Activated naive CD8-positive, alpha-beta T cell treated with anti-CD3 and anti-CD28 coated beads, Interleukin-2, amount 50 U/mL, for 24 hours (primary cell): ENCODE measurements at regions not wholly inside any gene's neighbourhood (a gene's known extent, or its start where the extent isn't known, plus 50 kb on each side); places are given as distances from the start of the nearest gene placed in this dataset.
"Not testable (repeated sequence)": the region's sequence is repeated elsewhere in the genome, so short reads cannot be mapped to it uniquely, and the experiment has no call there.

Experiments
- ATAC-seq: fragments of 150-1000 bp; cut with Tn5 transposase; one replicate; pipeline ENCODE4 v1.10.0; 2021
- DNase-seq: peaks from one replicate; pipeline ENCODE4 v3.0.0; 2021
- H3K27ac Mint-ChIP-seq: one replicate; pipeline ENCODE4 v1.8.0; 2021; ENCODE audit warnings: mild to moderate bottlenecking, mixed read lengths
- H3K27me3 Mint-ChIP-seq: one replicate; pipeline ENCODE4 v1.8.0; 2021; ENCODE audit warnings: mixed read lengths
- H3K36me3 Mint-ChIP-seq: one replicate; pipeline ENCODE4 v1.8.0; 2021; ENCODE audit warnings: low read depth, mixed read lengths
- H3K4me1 Mint-ChIP-seq: one replicate; pipeline ENCODE4 v1.8.0; 2021; ENCODE audit warnings: mixed read lengths
- H3K4me3 Mint-ChIP-seq: one replicate; pipeline ENCODE4 v1.8.0; 2021; ENCODE audit warnings: mild to moderate bottlenecking, moderate library complexity, mixed read lengths
- H3K9me3 Mint-ChIP-seq: one replicate; pipeline ENCODE4 v1.8.0; 2021; ENCODE audit warnings: mixed read lengths

DNA sequence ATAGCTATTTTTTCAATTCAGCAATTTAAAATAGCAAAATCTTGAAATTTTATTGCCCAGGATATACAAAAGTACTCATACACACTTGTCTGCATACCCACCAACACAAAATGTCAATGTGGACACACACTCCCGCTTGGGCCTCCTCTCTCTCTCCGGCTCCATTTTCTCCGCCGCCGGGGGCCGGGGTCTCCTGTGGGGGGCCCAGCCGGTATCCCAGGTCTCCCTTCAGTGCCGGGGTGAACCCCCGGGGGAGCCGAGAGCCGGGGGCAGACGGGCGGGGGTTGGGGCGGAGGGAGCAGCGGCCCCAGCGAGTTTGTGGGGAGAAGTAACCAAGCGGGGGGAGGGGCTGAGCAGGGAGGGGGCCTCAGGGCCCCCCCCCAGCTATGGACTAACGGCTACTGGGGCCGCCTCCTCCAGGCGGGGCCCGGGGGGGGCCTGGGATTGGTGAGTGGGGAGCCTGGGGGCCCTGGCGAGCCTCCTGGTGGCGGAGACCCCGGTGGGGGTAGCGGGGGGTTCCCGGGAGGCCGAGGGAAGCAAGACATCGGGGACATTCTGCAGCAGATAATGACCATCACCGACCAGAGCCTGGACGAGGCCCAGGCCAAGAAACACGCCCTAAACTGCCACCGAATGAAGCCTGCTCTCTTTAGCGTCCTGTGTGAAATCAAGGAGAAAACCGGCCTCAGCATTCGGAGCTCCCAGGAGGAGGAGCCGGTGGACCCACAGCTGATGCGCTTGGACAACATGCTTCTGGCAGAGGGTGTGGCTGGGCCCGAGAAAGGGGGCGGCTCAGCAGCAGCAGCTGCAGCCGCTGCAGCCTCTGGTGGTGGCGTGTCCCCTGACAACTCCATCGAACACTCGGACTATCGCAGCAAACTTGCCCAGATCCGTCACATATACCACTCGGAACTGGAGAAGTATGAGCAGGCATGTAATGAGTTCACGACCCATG is 56.6 kb downstream of the CHST2 start:
- H3K4me3 Mint-ChIP-seq, DNase-seq, ATAC-seq, H3K27me3 Mint-ChIP-seq: not testable (repeated sequence)
- Mint-ChIP-seq H3K27ac (peak overlapping the region; percentile 5), H3K4me1 (peaks cover 52% of the 10 kb centered on the region), H3K9me3 (peaks cover 31% of the 10 kb centered on the region), H3K36me3 (peaks cover 21% of the 10 kb centered on the region)

DNA sequence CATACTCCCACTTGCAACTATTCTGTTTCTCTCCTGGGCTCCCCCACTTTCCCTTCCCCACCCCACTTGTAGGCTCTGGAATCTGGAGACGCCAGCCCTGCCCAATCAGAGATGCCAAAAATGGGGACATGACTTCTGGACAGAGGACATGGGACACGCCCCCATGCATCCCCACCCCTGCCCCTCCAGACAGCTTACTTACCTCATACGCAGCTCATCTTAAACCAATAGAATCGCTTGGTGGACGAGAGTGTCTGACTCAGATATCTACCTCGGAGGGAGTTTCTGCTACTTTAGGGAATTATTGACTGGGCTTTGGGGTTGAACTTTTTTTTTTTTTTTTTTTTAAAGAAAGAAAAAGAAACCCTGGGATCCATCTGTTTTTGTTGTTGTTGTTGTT is 58.4 kb downstream of the CHST2 start:
- Mint-ChIP-seq H3K4me1 (peaks cover 46% of the 10 kb centered on the region), H3K9me3 (peaks cover 26% of the 10 kb centered on the region)

DNA sequence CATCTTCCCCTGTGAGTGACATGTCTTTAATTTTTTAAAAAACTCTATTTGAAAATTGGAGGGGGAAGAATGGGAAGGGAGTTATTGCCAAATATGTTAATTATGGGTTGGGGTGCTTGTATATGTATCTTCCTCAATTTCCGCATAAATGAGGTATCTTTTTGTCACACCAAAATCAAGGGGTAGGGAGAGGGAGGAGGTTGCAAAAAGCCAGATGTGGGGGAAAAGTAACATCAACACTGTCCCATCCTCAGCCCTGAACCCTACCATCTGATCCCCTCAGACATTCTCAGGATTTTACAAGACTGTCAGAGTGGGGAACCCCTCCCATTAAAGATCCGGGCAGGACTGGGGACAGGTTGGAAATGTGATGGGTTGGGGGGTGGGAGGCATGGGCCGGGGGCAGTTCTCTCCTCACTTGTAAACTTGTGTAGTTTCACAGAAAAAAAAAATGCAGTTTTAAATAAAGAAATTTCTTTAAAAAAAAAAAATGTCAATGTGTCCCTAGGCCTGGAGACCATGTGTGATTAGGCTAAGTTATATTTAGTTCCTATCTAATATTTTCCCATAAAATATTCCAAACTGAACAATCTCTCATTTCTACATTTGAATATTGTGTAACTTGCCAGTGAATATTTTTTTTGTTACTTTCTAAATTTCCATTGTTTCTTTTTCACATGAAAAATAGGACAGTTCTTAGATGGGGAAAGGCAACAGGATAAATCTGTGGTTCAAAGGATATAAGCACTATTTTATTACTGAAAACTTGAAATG is 59.4 kb downstream of the CHST2 start:
- H3K36me3 Mint-ChIP-seq, DNase-seq, ATAC-seq, H3K27ac Mint-ChIP-seq, H3K27me3 Mint-ChIP-seq, H3K4me3 Mint-ChIP-seq: not testable (repeated sequence)
- peaks cover 18% of the 10 kb centered on the region for H3K9me3 Mint-ChIP-seq
- H3K4me1 Mint-ChIP-seq: peaks cover 49% of the 10 kb centered on the region

More for the DNA sequence above, 58.4 kb downstream of the CHST2 start:
- H3K4me3 Mint-ChIP-seq, H3K27me3 Mint-ChIP-seq, DNase-seq: not testable (repeated sequence)
- ATAC-seq: peak; percentile 80
- peaks cover 15% of the 10 kb centered on the region for H3K36me3 Mint-ChIP-seq
- peak overlapping the region; percentile 52 for H3K27ac Mint-ChIP-seq

DNA sequence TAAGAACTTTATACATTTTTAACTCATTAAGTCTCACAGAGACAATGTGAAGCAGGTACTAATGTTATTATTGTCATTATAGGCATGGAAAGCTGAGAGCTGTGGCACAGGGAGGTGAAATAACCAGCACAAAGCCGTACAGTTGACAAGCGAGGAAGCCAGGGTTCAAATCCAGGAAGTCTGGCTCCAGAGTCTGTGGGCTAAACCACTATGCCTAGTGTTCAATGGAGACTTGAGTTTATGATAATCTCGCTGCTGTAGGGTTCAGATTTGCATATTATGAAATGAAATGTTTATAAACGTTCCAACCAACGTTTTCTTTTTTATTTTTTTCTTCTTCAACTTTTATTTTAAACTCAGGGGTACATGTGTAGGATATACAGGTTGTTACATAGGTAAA is 60.0 kb downstream of the CHST2 start:
- peaks cover 49% of the 10 kb centered on the region for H3K4me1 Mint-ChIP-seq
- no peak overlapping the region for H3K27ac Mint-ChIP-seq
- peaks cover 6% of the 10 kb centered on the region for H3K36me3 Mint-ChIP-seq
- DNase-seq: no peak
- no peaks in the 10 kb centered on the region for H3K27me3 Mint-ChIP-seq
- no peak for ATAC-seq
- peaks cover 12% of the 10 kb centered on the region for H3K9me3 Mint-ChIP-seq
- no peak overlapping the region for H3K4me3 Mint-ChIP-seq

DNA sequence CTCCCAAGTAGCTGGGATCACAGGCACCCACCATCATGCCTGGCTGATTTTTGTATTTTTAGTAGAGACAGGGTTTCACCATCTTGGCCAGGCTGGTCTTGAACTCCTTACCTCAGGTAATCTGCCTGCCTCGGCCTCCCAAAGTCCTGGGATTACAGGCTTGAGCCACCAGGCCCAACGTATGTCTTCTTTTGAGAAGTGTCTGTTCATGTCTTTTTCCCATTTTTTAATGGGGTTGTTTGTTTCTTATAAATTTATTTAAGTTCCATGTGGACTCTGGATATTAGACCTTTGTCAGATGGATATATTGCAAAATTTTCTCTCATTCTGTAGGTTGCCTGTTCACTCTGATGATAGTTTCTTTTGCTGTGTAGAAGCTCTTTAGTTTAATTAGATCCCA is 61.3 kb downstream of the CHST2 start:
- H3K27ac Mint-ChIP-seq, H3K4me3 Mint-ChIP-seq, ATAC-seq, H3K27me3 Mint-ChIP-seq, H3K36me3 Mint-ChIP-seq, DNase-seq: not testable (repeated sequence)
- Mint-ChIP-seq H3K4me1 (peaks cover 43% of the 10 kb centered on the region), H3K9me3 (peaks cover 12% of the 10 kb centered on the region)

DNA sequence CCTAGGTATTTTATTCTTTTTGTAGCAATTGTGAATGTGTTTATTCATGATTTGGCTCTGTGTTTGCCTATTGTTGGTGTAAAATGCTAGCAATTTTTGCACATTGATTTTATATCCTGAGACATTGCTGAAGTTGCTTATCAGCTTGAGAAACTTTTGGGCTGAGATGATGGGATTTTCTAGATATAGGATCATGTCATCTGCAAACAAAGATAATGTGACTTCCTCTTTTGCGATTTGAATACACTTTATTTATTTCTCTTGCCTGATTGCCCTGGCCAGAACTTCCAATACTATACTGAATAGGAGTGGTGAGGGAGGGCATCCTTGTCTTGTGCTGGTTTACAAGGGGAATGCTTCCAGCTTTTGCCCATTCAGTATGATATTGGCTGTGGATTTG is 62.4 kb downstream of the CHST2 start:
- not testable (repeated sequence) for H3K36me3 Mint-ChIP-seq, ATAC-seq, H3K27ac Mint-ChIP-seq, H3K27me3 Mint-ChIP-seq, H3K4me3 Mint-ChIP-seq, DNase-seq
- Mint-ChIP-seq H3K9me3 (peaks cover 12% of the 10 kb centered on the region), H3K4me1 (peaks cover 43% of the 10 kb centered on the region)

DNA sequence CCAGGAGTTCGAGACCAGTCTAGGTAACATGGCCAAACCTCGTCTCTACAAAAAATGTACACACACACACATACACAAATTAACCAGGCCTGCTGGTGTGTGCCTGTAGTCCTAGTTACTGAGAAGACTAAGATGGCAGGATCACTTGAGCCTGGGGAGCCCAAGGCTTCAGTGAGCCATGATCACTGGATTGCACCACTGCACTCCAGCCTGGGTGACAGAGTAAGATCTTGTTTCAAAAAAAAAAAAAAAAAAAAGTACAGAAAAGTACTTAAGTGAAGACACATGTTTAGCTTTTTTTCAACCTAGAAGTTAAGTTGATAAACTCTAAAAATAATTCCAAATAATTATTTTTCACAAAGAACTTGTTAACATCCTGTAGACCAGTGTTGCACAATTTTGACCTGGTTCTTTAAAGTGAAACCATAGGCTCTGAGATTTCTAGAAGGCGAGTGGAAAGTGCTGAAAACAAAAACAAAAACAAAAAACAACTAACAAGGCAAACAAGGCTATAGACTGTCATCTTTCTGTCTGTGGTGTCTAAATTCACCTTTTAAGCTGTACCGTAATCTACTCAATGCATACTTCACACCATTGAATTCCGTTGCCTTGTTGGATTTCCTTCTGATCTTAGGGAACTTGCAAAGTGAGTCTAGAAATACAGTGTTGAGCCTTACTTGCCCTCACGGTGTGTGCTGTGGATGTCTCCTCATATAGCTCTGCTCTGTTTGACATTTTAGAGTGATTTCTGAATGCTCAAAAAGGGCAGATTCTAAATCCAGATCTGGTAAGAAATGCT is 63.5 kb downstream of the CHST2 start:
- DNase-seq (no peak), ATAC-seq (no peak)
- peaks cover 12% of the 10 kb centered on the region for H3K9me3 Mint-ChIP-seq
- no peaks in the 10 kb centered on the region for H3K27me3 Mint-ChIP-seq
- H3K4me3 Mint-ChIP-seq: no peak overlapping the region
- peak overlapping the region; percentile 9 for H3K27ac Mint-ChIP-seq
- H3K36me3 Mint-ChIP-seq: peaks cover 6% of the 10 kb centered on the region
- H3K4me1 Mint-ChIP-seq: peaks cover 40% of the 10 kb centered on the region

DNA sequence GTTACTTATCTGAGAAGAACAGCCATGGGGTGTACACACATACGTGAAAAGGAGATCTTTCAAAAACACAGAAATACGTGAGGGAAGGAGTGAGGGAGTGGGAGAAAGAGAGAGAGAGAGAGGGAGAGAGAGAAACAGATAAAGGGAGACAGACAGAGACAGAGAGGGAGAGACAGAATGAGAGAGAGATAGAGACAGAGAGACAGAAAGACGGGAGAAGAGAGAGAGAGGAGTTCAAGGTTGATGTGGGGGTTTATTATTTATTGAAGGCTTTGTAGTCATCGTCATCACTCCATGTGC is 64.0 kb downstream of the CHST2 start:
- DNase-seq: no peak
- Mint-ChIP-seq H3K36me3 (peaks cover 6% of the 10 kb centered on the region), H3K27me3 (no peaks in the 10 kb centered on the region), H3K27ac (peak overlapping the region; percentile 9), H3K9me3 (peaks cover 12% of the 10 kb centered on the region), H3K4me1 (peaks cover 38% of the 10 kb centered on the region), H3K4me3 (no peak overlapping the region)
- ATAC-seq: no peak

DNA sequence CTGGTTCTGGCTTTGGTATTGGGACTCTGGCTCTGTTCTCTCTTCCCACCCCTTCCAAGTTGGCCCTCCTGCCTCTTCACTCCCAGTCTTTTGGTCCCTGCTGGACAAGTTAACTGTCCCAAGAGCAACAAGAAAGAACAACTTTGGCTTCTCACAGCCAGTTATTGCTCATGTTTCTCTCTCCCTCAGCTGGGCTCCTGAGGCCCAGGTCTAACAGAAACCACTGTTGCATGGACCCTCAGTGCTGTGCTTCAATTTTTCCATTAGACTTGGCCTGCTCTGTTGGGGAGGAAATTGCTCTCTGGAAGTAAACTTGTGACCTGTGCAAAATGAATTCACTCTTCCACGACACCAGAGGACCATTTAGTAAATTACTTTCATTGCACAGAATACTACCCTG is 64.5 kb downstream of the CHST2 start:
- peaks cover 12% of the 10 kb centered on the region for H3K9me3 Mint-ChIP-seq
- ATAC-seq (peak; percentile 69), DNase-seq (no peak)
- peaks cover 38% of the 10 kb centered on the region for H3K4me1 Mint-ChIP-seq
- H3K27me3 Mint-ChIP-seq: no peaks in the 10 kb centered on the region
- peaks cover 6% of the 10 kb centered on the region for H3K36me3 Mint-ChIP-seq
- H3K27ac Mint-ChIP-seq: peak overlapping the region; percentile 56
- no peak overlapping the region for H3K4me3 Mint-ChIP-seq

DNA sequence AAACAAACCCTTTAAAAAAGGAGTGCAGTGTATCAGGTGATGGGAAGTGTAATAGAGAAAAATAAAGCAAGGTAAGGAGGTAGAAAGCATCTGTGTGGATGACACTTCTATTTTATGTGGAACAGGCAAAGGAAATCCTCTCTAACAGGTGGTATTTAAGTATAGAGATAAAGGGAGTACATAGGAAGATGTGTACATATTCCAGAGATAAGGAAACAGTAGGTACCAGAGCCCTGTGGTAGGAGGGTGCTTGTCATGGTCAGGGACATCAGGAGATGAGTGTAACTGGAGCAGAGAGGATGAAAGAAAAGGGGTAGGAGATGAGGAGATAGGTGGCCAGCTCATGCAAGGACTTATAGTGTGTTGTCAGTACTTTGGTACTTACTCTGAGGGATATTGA is 65.8 kb downstream of the CHST2 start:
- H3K4me3 Mint-ChIP-seq: no peak overlapping the region
- ATAC-seq: no peak
- H3K36me3 Mint-ChIP-seq: peaks cover 5% of the 10 kb centered on the region
- H3K4me1 Mint-ChIP-seq: peaks cover 34% of the 10 kb centered on the region
- H3K9me3 Mint-ChIP-seq: peaks cover 7% of the 10 kb centered on the region
- H3K27ac Mint-ChIP-seq: no peak overlapping the region
- no peak for DNase-seq
- no peaks in the 10 kb centered on the region for H3K27me3 Mint-ChIP-seq

DNA sequence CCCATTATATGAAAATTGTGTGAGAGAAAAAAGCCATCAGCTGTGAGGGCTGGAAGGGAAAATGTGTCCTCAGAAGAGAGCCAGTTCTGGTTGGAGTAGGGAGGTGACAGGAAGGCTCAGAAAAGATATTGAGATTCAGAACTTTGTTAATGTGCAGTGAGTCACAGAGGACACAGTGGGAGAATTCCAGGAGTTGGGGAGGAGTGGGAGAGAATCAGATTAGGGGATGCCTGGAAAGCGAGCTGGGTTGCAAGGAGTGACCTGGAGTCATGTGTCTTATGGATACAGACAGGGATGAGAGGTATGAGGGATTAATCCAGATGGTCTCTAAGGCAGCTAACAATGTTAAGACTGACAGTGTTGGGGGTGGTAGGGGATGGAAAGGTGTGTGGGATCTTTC is 67.5 kb downstream of the CHST2 start:
- DNase-seq (no peak), ATAC-seq (no peak)
- H3K27me3 Mint-ChIP-seq: no peaks in the 10 kb centered on the region
- no peak overlapping the region for H3K4me3 Mint-ChIP-seq
- peaks cover 37% of the 10 kb centered on the region for H3K4me1 Mint-ChIP-seq
- peaks cover 1% of the 10 kb centered on the region for H3K36me3 Mint-ChIP-seq
- H3K9me3 Mint-ChIP-seq: peaks cover 8% of the 10 kb centered on the region
- H3K27ac Mint-ChIP-seq: no peak overlapping the region

DNA sequence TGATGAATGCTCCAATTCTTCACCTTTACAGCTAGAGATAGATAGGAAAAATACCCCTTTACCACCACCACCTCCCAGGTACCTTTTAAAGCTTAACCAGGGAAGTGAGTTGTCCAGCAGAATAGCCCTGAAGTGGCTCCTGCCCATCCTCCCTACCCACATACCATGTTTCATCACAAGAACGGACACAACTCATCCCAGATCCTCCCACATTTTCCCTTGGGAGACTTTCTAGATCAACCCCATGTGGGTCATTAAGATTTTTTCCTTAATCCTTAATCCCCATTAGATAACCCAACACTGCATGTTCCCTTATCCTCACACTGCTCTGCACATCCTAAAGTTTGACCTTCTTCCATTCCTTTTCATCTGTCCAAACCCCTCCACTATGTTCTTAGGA is 69.3 kb downstream of the CHST2 start:
- peaks cover 32% of the 10 kb centered on the region for H3K4me1 Mint-ChIP-seq
- no peaks in the 10 kb centered on the region for H3K27me3 Mint-ChIP-seq
- peaks cover 5% of the 10 kb centered on the region for H3K36me3 Mint-ChIP-seq

DNA sequence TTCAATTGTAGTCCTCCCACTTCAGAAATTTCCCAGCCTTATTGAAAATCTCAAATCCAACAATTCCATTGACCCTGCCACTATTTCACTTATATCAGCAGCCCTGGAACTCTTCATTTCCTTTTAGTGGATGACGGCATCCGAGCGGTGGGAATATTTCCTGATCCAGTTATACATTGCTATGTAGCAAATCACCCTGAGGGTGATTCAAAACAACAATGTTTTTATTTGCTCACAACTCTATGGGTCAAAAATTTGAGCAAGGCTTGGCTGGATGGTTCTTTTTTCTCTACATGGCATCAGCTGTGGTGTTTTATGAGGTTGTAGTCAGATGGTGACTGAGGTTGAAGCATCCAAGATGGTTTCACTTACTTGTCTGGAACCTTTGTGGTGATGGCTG is 70.5 kb downstream of the CHST2 start:
- Mint-ChIP-seq H3K4me1 (peaks cover 22% of the 10 kb centered on the region), H3K27me3 (no peaks in the 10 kb centered on the region), H3K36me3 (peaks cover 5% of the 10 kb centered on the region), H3K4me3 (no peak overlapping the region), H3K9me3 (peaks cover 26% of the 10 kb centered on the region), H3K27ac (no peak overlapping the region)
- ATAC-seq: no peak
- DNase-seq: no peak

More for the DNA sequence above, 69.3 kb downstream of the CHST2 start:
- Mint-ChIP-seq H3K9me3 (peaks cover 24% of the 10 kb centered on the region), H3K27ac (no peak overlapping the region), H3K4me3 (no peak overlapping the region)
- no peak for DNase-seq
- no peak for ATAC-seq

DNA sequence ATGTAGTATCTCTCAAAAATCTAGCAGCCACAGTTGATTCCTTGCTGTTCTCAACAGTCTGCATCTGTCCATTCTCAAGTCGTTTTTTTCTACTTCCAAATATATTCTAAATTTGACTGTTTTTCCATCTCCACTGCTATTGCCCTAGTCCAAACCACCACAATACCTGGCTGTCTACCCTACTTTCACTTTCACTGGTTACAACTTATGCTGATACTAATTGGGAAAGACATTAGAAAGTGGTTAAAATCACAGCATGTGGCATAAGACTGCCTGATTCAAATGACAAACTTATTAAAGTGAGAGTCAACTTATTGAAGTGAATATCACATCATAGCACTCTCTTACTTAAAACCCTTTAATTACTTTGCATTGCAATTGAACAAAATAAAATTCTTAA is 72.6 kb downstream of the CHST2 start:
- peaks cover 22% of the 10 kb centered on the region for H3K4me1 Mint-ChIP-seq
- ATAC-seq (peak; percentile 43), DNase-seq (no peak)
- H3K9me3 Mint-ChIP-seq: peaks cover 26% of the 10 kb centered on the region
- no peaks in the 10 kb centered on the region for H3K27me3 Mint-ChIP-seq
- H3K27ac Mint-ChIP-seq: no peak overlapping the region
- H3K36me3 Mint-ChIP-seq: peaks cover 5% of the 10 kb centered on the region
- no peak overlapping the region for H3K4me3 Mint-ChIP-seq
